Hepatocyte (in vitro differentiated cells): ENCODE measurements at regions not wholly inside any gene's neighbourhood (a gene's known extent, or its start where the extent isn't known, plus 50 kb on each side); places are given as distances from the start of the nearest gene placed in this dataset.

Experiments
- DNase-seq: peaks from one replicate; pipeline ENCODE4 v3.0.0-alpha.2; 2016; ENCODE audit warnings: low spot score
- H2AFZ ChIP-seq: fragments of 200-600 bp; sonication (generic); 2 replicates; pipeline ENCODE4 v1.6.0; 2016; ENCODE audit warnings: antibody characterized with exemption, mild to moderate bottlenecking
- H3K27ac ChIP-seq: fragments of 200-600 bp; sonication (generic); 2 replicates; pipeline ENCODE4 v1.5.1; 2016; ENCODE audit warnings: mild to moderate bottlenecking
- H3K27me3 ChIP-seq: fragments of 200-600 bp; sonication (generic); 2 replicates; pipeline ENCODE4 v1.6.1; 2016
- H3K36me3 ChIP-seq: fragments of 200-600 bp; sonication (generic); replicated peaks from 2 replicates; pipeline ENCODE4 v1.5.1; 2016; ENCODE audit warnings: low read depth; ENCODE audit not compliant: insufficient read depth
- H3K4me1 ChIP-seq: fragments of 200-600 bp; sonication (generic); 2 replicates; pipeline ENCODE4 v1.5.1; 2016; ENCODE audit warnings: mild to moderate bottlenecking, moderate library complexity; ENCODE audit not compliant: insufficient read depth
- H3K4me2 ChIP-seq: fragments of 200-600 bp; sonication (generic); 2 replicates; pipeline ENCODE4 v1.6.0; 2016
- H3K4me3 ChIP-seq: fragments of 200-600 bp; sonication (generic); 2 replicates; pipeline ENCODE4 v1.5.1; 2016; ENCODE audit warnings: mild to moderate bottlenecking
- H3K79me2 ChIP-seq: fragments of 200-600 bp; sonication (generic); 2 replicates; pipeline ENCODE4 v1.6.0; 2017; ENCODE audit warnings: mild to moderate bottlenecking
- H3K9me2 ChIP-seq: fragments of 200-600 bp; sonication (generic); replicated peaks from 2 replicates; pipeline ENCODE4 v1.6.0; 2017; ENCODE audit warnings: mild to moderate bottlenecking; ENCODE audit not compliant: insufficient read depth
- H3K9me3 ChIP-seq: fragments of 200-600 bp; sonication (generic); 2 replicates; pipeline ENCODE4 v1.5.1; 2016; ENCODE audit warnings: low read depth, mild to moderate bottlenecking
- H4K20me1 ChIP-seq: fragments of 200-600 bp; sonication (generic); 2 replicates; pipeline ENCODE4 v1.6.0; 2016; ENCODE audit warnings: mild to moderate bottlenecking; ENCODE audit not compliant: insufficient read depth, poor library complexity, severe bottlenecking
- CTCF ChIP-seq: fragments of 200-600 bp; sonication (generic); IDR thresholded peaks from 2 replicates; pipeline ENCODE4 v1.5.1; 2016; ENCODE audit warnings: antibody characterized with exemption, mild to moderate bottlenecking; ENCODE audit not compliant: poor library complexity
- EZH2 ChIP-seq: fragments of 200-600 bp; sonication (generic); IDR thresholded peaks from 2 replicates; pipeline ENCODE4 v1.6.1; 2016; ENCODE audit warnings: antibody characterized with exemption, mild to moderate bottlenecking, borderline replicate concordance
- EZH2phosphoT487 ChIP-seq: fragments of 200-600 bp; sonication (generic); IDR thresholded peaks from one replicate; pipeline ENCODE4 v1.6.1; 2018; ENCODE audit warnings: antibody characterized with exemption, mild to moderate bottlenecking, low read depth, moderate library complexity; ENCODE audit not compliant: unreplicated experiment, severe bottlenecking
- WGBS: methylation state at CpG from one replicate; pipeline ENCODE4 v1.1.6; 2016; ENCODE audit warnings: low lambda C conversion rate; ENCODE audit errors: missing lambda C conversion rate; 5-methylcytosine and 5-hydroxymethylcytosine counted together

GRCh38 chr1:209029737-209030136, 553.8 kb upstream of the CAMK1G start:
- 89% methylated on average over 1 of the region's 1 CpG for WGBS

GRCh38 chr1:209030454-209031167, 552.9 kb upstream of the CAMK1G start:
- H2AFZ ChIP-seq, result no peak overlapping the region
- H3K27ac ChIP-seq, result no peak overlapping the region
- H4K20me1 ChIP-seq, result no peaks in the 10 kb centered on the region
- no peak overlapping the region for H3K4me3 ChIP-seq
- H3K27me3 ChIP-seq, result no peaks in the 10 kb centered on the region
- no peaks in the 10 kb centered on the region for H3K9me2 ChIP-seq
- no peaks in the 10 kb centered on the region for H3K4me1 ChIP-seq
- H3K79me2 ChIP-seq, result no peaks in the 10 kb centered on the region
- no peak for DNase-seq
- H3K4me2 ChIP-seq, result no peak overlapping the region
- no peaks in the 10 kb centered on the region for H3K36me3 ChIP-seq
- H3K9me3 ChIP-seq, result no peaks in the 10 kb centered on the region
- whole genome bisulfite sequencing, result 85% methylated on average over 6 of the region's 6 CpGs
- TF ChIP-seq EZH2phosphoT487 (no peak), EZH2 (no peak), CTCF (no peak)

More at GRCh38 chr1:209029737-209030136, 553.8 kb upstream of the CAMK1G start:
- H3K4me3 ChIP-seq, result no peak overlapping the region
- no peak overlapping the region for H2AFZ ChIP-seq
- DNase-seq, result no peak
- no peaks in the 10 kb centered on the region for H3K27me3 ChIP-seq
- no peaks in the 10 kb centered on the region for H3K9me2 ChIP-seq
- no peaks in the 10 kb centered on the region for H3K36me3 ChIP-seq
- H3K27ac ChIP-seq, result no peak overlapping the region
- H4K20me1 ChIP-seq, result no peaks in the 10 kb centered on the region
- no peaks in the 10 kb centered on the region for H3K9me3 ChIP-seq
- no peaks in the 10 kb centered on the region for H3K79me2 ChIP-seq
- no peak overlapping the region for H3K4me2 ChIP-seq
- peak; percentile 24 for TF ChIP-seq CTCF
- TF ChIP-seq EZH2, result no peak
- no peaks in the 10 kb centered on the region for H3K4me1 ChIP-seq

GRCh38 chr1:209037064-209037463, 546.5 kb upstream of the CAMK1G start:
- Histone ChIP-seq H3K9me3 (no peaks in the 10 kb centered on the region), H2AFZ (no peak overlapping the region), H3K4me3 (no peak overlapping the region), H3K4me1 (no peaks in the 10 kb centered on the region), H4K20me1 (no peaks in the 10 kb centered on the region), H3K27ac (no peak overlapping the region), H3K36me3 (no peaks in the 10 kb centered on the region), H3K27me3 (no peaks in the 10 kb centered on the region), H3K4me2 (no peak overlapping the region), H3K79me2 (no peaks in the 10 kb centered on the region), H3K9me2 (no peaks in the 10 kb centered on the region)
- no peak for TF ChIP-seq EZH2phosphoT487
- TF ChIP-seq CTCF, result no peak
- no peak for TF ChIP-seq EZH2
- no peak for DNase-seq
- 65% methylated on average over 1 of the region's 1 CpG for WGBS
